HG02763 (cell line): ENCODE measurements at regions not wholly inside any gene's neighbourhood (a gene's known extent, or its start where the extent isn't known, plus 50 kb on each side); places are given as distances from the start of the nearest gene placed in this dataset.
A peak's percentile ranks its signal among the peaks of the same experiment; 100 is the strongest.

Experiments
- ATAC-seq: cut with Tn5 transposase; IDR thresholded peaks from one replicate; pipeline ENCODE4 v1.9.1; 2021; ENCODE audit warnings: mild to moderate bottlenecking, moderate library complexity; ENCODE audit not compliant: unreplicated experiment

- ATAC-seq, result no peak
These were observed 69.7 kb upstream of the BTG1 start for GRCh38 chr12:92215358-92215757.

- no peak for ATAC-seq
These were observed 67.5 kb upstream of the BTG1 start for GRCh38 chr12:92213166-92213565.

- ATAC-seq, result peak; percentile 48
These were observed 64.4 kb upstream of the BTG1 start for GRCh38 chr12:92210071-92210470.

- ATAC-seq, result peak; percentile 59
These were observed 63.0 kb upstream of the BTG1 start for GRCh38 chr12:92208613-92209121.

GRCh38 chr12:92206596-92206995 lies 61.0 kb upstream of the BTG1 start:
- no peak for ATAC-seq

GRCh38 chr12:92206011-92206410 lies 60.4 kb upstream of the BTG1 start:
- ATAC-seq, result no peak

GRCh38 chr12:92199819-92200576 lies 54.4 kb upstream of the BTG1 start:
- ATAC-seq, result no peak

GRCh38 chr12:92197815-92198214 lies 52.2 kb upstream of the BTG1 start:
- ATAC-seq, result no peak

- ATAC-seq, result no peak
These were observed 50.7 kb upstream of the BTG1 start for GRCh38 chr12:92196368-92196767.
